Heart left ventricle (tissue), 16 donors: ENCODE measurements at regions not wholly inside any gene's neighbourhood (a gene's known extent, or its start where the extent isn't known, plus 50 kb on each side); places are given as distances from the start of the nearest gene placed in this dataset.
"Not testable (repeated sequence)": the region's sequence is repeated elsewhere in the genome, so short reads cannot be mapped to it uniquely, and the experiment has no call there.

Experiments
- ATAC-seq, 4 donors: fragments of 200-7000 bp; cut with Tn5 transposase; one replicate each; pipeline ENCODE4 v1.9.1; 2020 to 2022; ENCODE audit warnings: moderate library complexity in 4 of 4, mild to moderate bottlenecking in 3 of 4, moderate number of reproducible peaks in 1 of 4
- DNase-seq, 5 donors: peaks; one replicate each; pipeline ENCODE4 v3.0.0-alpha.2; 2020
- H3K27ac ChIP-seq, 12 donors: fragments of 200-600 bp; sonication (generic) in 4 of 12; one replicate each; pipeline versions ENCODE4 v1.5.0 to v1.8.0; 2016 to 2022; ENCODE audit warnings: mild to moderate bottlenecking in 2 of 12
- H3K27me3 ChIP-seq, 9 donors: fragments of 200-600 bp; sonication (generic) in 2 of 9; one replicate each; pipeline versions ENCODE4 v1.5.1 to v1.8.0; 2016 to 2022; ENCODE audit warnings: mild to moderate bottlenecking in 3 of 9
- H3K36me3 ChIP-seq, 9 donors: fragments of 200-600 bp; sonication (generic) in 2 of 9; one replicate each; pipeline versions ENCODE4 v1.5.0 to v1.8.0; 2018 to 2022; ENCODE audit warnings: mild to moderate bottlenecking in 2 of 9
- H3K4me1 ChIP-seq, 12 donors: fragments of 200-600 bp; sonication (generic) in 4 of 12; one replicate each; pipeline versions ENCODE4 v1.5.0 to v1.8.0; 2016 to 2022; ENCODE audit warnings: mild to moderate bottlenecking in 3 of 12
- H3K4me3 ChIP-seq, 12 donors: fragments of 200-600 bp; sonication (generic) in 4 of 12; one replicate each; pipeline versions ENCODE4 v1.5.0 to v1.8.0; 2017 to 2022; ENCODE audit warnings: mild to moderate bottlenecking in 9 of 12, moderate library complexity in 4 of 12
- H3K9me3 ChIP-seq, 12 donors: fragments of 200-600 bp; sonication (generic) in 4 of 12; one replicate each; pipeline versions ENCODE4 v1.5.0 to v1.8.0; 2016 to 2022; ENCODE audit warnings: mild to moderate bottlenecking in 1 of 12
- CTCF ChIP-seq, 12 donors: fragments of 200-600 bp; sonication (generic) in 4 of 12; IDR thresholded peaks; one replicate each; pipeline versions ENCODE4 v1.5.0 to v1.8.0; 2018 to 2022; ENCODE audit warnings: antibody characterized with exemption in 12 of 12, mild to moderate bottlenecking in 5 of 12
- POLR2A ChIP-seq, 2 donors: fragments of 450-650 bp; IDR thresholded peaks; one replicate each; pipeline ENCODE4 v1.6.1; 2017; ENCODE audit warnings: antibody characterized with exemption in 2 of 2, mild to moderate bottlenecking in 2 of 2, moderate library complexity in 2 of 2
- WGBS, 4 donors: extraction: QIAGEN DNeasy Blood & Tissue Kit in 2 of 4; methylation state at CpG; one replicate each; pipeline versions ENCODE4 v1.1.5 to v1.1.7; 2013 to 2018; 5-methylcytosine and 5-hydroxymethylcytosine counted together
- intact Hi-C, 10 donors: fragments of 100-400 bp; cut with DNase I; formaldehyde crosslinking; loops; one replicate each; pipeline versions ENCODE4 v1.11.1 to v1.14.2; 2022
- donor health status: ischemic (EF 13 %, LVEDD 7.1; RV severe dilation, severe dysfunction).
- donor health status: healthy with polysubstance abuse.
- donor health status: DM: no; HTN: yes; CAD: no.
- donor health status: DM: no; HTN: no; CAD: no.
- donor health status: ischemic (EF 25% LVEDD 6.9; RV normal size, moderate dysfunction).
- donor health status: ischemic (EF 25% LVEDD 5.7; RV mildly dilated, moderate dysfunction).
- donor health status: healthy.
- donor health status: DM: yes; HTN: yes; CAD: no.
- donor health status: ischemic (EF 35%, LVEDD 5.7; RV mildly dilated, moderate dysfunction).
- donor health status: nonischemic (EF 11% LVEDD 7.7; RV severe dilation, severe dysfunction).
- donor health status: DM: yes; HTN: yes; CAD: no.
- donor health status: PGD.
- donor health status: ischemic (EF 29% LVEDD 5.4; RV normal size, mild dysfunction).
- donor health status: nonischemic (EF 23%, LVEDD 6.1; RV moderate dilation, normal function).

GRCh38 chrX:13381514-13381913 lies 61.7 kb upstream of the ATXN3L start:
- TF ChIP-seq POLR2A (IDR thresholded peaks at IDR 0.05) (no peak), CTCF (IDR thresholded peaks at IDR 0.05) (no peak)
- no peak for ATAC-seq
- no peak for DNase-seq
- H3K27me3 ChIP-seq: peaks cover 0 to 16% (median 0%) of the 10 kb centered on the region in 9 donors
- H3K27ac ChIP-seq: no peak overlapping the region
- no peak overlapping the region for H3K4me3 ChIP-seq
- H3K4me1 ChIP-seq: peaks cover 0 to 12% (median 0%) of the 10 kb centered on the region in 12 donors
- intact Hi-C loops: no loop called here
- no peaks in the 10 kb centered on the region for H3K36me3 ChIP-seq
- H3K9me3 ChIP-seq: no peaks in the 10 kb centered on the region
- WGBS, 4 donors: 67 to 94% (median 84%) methylated on average over 2 of the region's 2 CpGs

- Histone ChIP-seq H3K9me3 (no peaks in the 10 kb centered on the region), H3K4me3 (no peak overlapping the region), H3K4me1 (peaks cover 0 to 14% (median 0%) of the 10 kb centered on the region in 12 donors), H3K27me3 (peaks cover 0 to 16% (median 0%) of the 10 kb centered on the region in 9 donors), H3K27ac (no peak overlapping the region), H3K36me3 (no peaks in the 10 kb centered on the region)
- DNase-seq (no peak), ATAC-seq (no peak)
- no peak for TF ChIP-seq CTCF (IDR thresholded peaks at IDR 0.05)
- TF ChIP-seq POLR2A (IDR thresholded peaks at IDR 0.05): no peak
- intact Hi-C loops: no loop called here
- 41 to 70% (median 49%) methylated on average over 2 of the region's 2 CpGs for WGBS, 4 donors
Measured at GRCh38 chrX:13380211-13380610, 60.4 kb upstream of the ATXN3L start.

DNA sequence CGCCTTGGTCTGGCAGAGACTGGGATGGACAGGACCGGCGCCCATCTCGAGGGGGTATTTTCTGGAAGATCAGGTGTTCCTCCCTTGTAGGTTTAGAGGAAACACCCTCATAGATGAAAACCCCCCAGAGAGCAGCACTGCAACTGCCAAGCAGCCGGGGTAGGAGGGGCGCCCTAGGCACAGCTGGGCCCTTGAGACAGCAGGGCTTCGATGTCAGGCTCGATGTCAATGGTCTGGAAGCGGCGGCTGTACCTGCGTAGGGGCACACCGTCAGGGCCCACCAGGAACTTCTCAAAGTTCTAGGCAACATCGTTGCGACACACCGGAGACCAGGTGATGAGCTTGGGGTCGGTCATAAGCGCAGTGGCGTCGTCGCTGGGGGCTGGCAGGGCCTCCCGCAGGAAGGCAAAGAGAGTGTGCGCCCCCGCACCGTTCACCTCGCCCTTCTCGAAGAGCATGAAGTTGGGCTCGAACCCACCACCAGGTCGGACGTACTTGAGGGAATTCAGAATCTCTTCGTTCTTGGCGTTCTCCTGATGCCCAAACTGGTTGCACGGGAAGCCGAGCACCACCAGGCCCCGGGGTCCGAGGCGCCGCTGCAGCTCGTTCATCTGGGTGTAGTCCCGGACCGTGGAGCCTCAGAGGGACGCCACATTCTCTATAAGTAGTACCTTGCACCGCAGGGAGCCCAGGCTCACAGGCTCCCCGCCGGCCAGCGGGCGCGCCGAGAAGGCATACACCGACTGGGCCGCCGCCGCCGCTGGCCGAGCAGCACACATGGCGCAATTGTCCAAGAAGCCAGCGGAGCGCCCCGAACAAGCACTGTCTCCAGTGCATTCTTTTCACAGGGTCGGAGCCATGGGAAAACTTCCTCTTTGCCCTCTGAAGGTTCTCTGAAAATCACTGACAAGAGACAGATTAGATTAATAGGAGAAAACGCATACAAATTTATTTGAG lies 59.0 kb upstream of the ATXN3L start:
- peaks cover 0 to 14% (median 0%) of the 10 kb centered on the region in 12 donors for H3K4me1 ChIP-seq
- WGBS, 4 donors: 90 to 95% (median 93%) methylated on average over 53 to 60 of the region's 60 CpGs
- intact Hi-C loops, H3K4me3 ChIP-seq, H3K9me3 ChIP-seq, H3K36me3 ChIP-seq, H3K27ac ChIP-seq: not testable (repeated sequence)
- DNase-seq (peak in 3 of 5 donors; percentile 9 to 35 (median 31)), ATAC-seq (peak in 1 of 4 donors; percentile 50)
- H3K27me3 ChIP-seq: peaks cover 0 to 16% (median 0%) of the 10 kb centered on the region in 9 donors

DNA sequence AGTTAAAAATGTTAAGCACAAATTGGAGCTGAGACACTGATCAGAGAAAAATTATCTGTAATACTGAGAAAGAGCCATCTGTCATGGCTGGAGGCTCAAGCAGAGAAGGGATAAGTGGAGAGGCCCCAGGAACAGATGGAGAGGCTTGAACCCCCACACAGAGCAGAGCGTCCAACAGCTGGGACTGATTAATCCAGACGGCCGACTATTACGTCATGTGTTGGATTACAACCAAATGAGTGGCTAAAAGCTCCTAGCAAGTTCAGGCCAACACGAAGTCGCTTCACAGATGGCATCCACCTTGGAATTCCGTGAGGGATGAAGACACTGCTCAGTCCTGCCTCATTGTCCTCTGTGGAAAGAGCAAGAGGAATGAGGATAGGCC lies 57.7 kb upstream of the ATXN3L start:
- intact Hi-C loops: no loop called here

More for the DNA sequence above, 57.7 kb upstream of the ATXN3L start:
- H3K27ac ChIP-seq: peak overlapping the region in 6 of 12 donors; percentile 23 to 80 (median 54)
- 69 to 78% (median 73%) methylated on average over 7 of the region's 7 CpGs for WGBS, 4 donors
- no peaks in the 10 kb centered on the region for H3K9me3 ChIP-seq
- no peak for TF ChIP-seq POLR2A (IDR thresholded peaks at IDR 0.05)
- no peak for TF ChIP-seq CTCF (IDR thresholded peaks at IDR 0.05)
- peaks cover 0 to 14% (median 0%) of the 10 kb centered on the region in 12 donors for H3K4me1 ChIP-seq
- no peaks in the 10 kb centered on the region for H3K36me3 ChIP-seq
- peaks cover 0 to 23% (median 0%) of the 10 kb centered on the region in 9 donors for H3K27me3 ChIP-seq
- DNase-seq (peak in 4 of 5 donors; percentile 32 to 46 (median 40)), ATAC-seq (peak; percentile 69 to 84 (median 76))
- no peak overlapping the region for H3K4me3 ChIP-seq
